ENCODE measurements at regions not wholly inside any gene's neighbourhood (a gene's known extent, or its start where the extent isn't known, plus 50 kb on each side); places are given as distances from the start of the nearest gene placed in this dataset.
"Not testable (repeated sequence)": the region's sequence is repeated elsewhere in the genome, so short reads cannot be mapped to it uniquely, and the experiment has no call there.

GRCh38 chr4:125198916-125199315 is 115.8 kb upstream of the FAT4 start:
- H3K4me3 ChIP-seq (ENCODE audit: low read length) = no peak overlapping the region
- H3K27me3 ChIP-seq (replicated peaks; ENCODE audit: insufficient read depth, low read length) = no peaks in the 10 kb centered on the region
- no peak overlapping the region for H3K27ac ChIP-seq (ENCODE audit: low read length)
- no peak overlapping the region for H3K9ac ChIP-seq (ENCODE audit: low read length)
- no peaks in the 10 kb centered on the region for H3K9me2 ChIP-seq (replicated peaks; ENCODE audit: insufficient read depth, low read length)
- H3K4me1 ChIP-seq (ENCODE audit: low read length) = no peaks in the 10 kb centered on the region
- H3K79me2 ChIP-seq (ENCODE audit: low read length) = no peaks in the 10 kb centered on the region
- no peak overlapping the region for H2AFZ ChIP-seq (ENCODE audit: low read length)
- H3K9me3 ChIP-seq (replicated peaks; ENCODE audit: insufficient read depth, low read length) = no peaks in the 10 kb centered on the region
- no peak overlapping the region for H3K4me2 ChIP-seq (ENCODE audit: low read depth, low read length)
- H4K20me1 ChIP-seq (ENCODE audit: insufficient read depth, low read length) = no peaks in the 10 kb centered on the region
- no peaks in the 10 kb centered on the region for H3K36me3 ChIP-seq (replicated peaks; ENCODE audit: insufficient read depth, low read length)
- DNase-seq = no peak
- H3F3A ChIP-seq (ENCODE audit: insufficient read depth, low read length) = no peaks in the 10 kb centered on the region
- no peak for TF ChIP-seq EZH2 (optimal IDR thresholded peaks at IDR 0.05; ENCODE audit: low read depth, low read length)
- TF ChIP-seq EZH2phosphoT487 (IDR thresholded peaks at IDR 0.05; ENCODE audit: low read length) = no peak
- no peak for TF ChIP-seq CTCF (IDR thresholded peaks at IDR 0.05; ENCODE audit: low read length)

GRCh38 chr4:125191874-125192459 is 122.8 kb upstream of the FAT4 start:
- not testable (repeated sequence) for H3K4me2 ChIP-seq (ENCODE audit: low read depth, low read length); H3K4me1 ChIP-seq (ENCODE audit: low read length); H3K27me3 ChIP-seq (replicated peaks; ENCODE audit: insufficient read depth, low read length); H3K27ac ChIP-seq (ENCODE audit: low read length); DNase-seq; H3K9me2 ChIP-seq (replicated peaks; ENCODE audit: insufficient read depth, low read length); H4K20me1 ChIP-seq (ENCODE audit: insufficient read depth, low read length); H3K9ac ChIP-seq (ENCODE audit: low read length); H2AFZ ChIP-seq (ENCODE audit: low read length); H3K36me3 ChIP-seq (replicated peaks; ENCODE audit: insufficient read depth, low read length); H3K4me3 ChIP-seq (ENCODE audit: low read length); H3F3A ChIP-seq (ENCODE audit: insufficient read depth, low read length); H3K79me2 ChIP-seq (ENCODE audit: low read length); H3K9me3 ChIP-seq (replicated peaks; ENCODE audit: insufficient read depth, low read length)

GRCh38 chr4:125191232-125191631 is 123.5 kb upstream of the FAT4 start:
- Histone ChIP-seq H3K27ac (ENCODE audit: low read length) (no peak overlapping the region), H2AFZ (ENCODE audit: low read length) (no peak overlapping the region)

More at GRCh38 chr4:125191232-125191631, 123.5 kb upstream of the FAT4 start:
- no peaks in the 10 kb centered on the region for H3K36me3 ChIP-seq (replicated peaks; ENCODE audit: insufficient read depth, low read length)
- no peak overlapping the region for H3K4me2 ChIP-seq (ENCODE audit: low read depth, low read length)
- no peaks in the 10 kb centered on the region for H3F3A ChIP-seq (ENCODE audit: insufficient read depth, low read length)
- H4K20me1 ChIP-seq (ENCODE audit: insufficient read depth, low read length) = no peaks in the 10 kb centered on the region
- H3K9me3 ChIP-seq (replicated peaks; ENCODE audit: insufficient read depth, low read length) = no peaks in the 10 kb centered on the region
- no peak for TF ChIP-seq CTCF (IDR thresholded peaks at IDR 0.05; ENCODE audit: low read length)
- H3K4me1 ChIP-seq (ENCODE audit: low read length) = no peaks in the 10 kb centered on the region
- H3K9me2 ChIP-seq (replicated peaks; ENCODE audit: insufficient read depth, low read length) = no peaks in the 10 kb centered on the region
- H3K79me2 ChIP-seq (ENCODE audit: low read length) = no peaks in the 10 kb centered on the region
- H3K4me3 ChIP-seq (ENCODE audit: low read length) = no peak overlapping the region
- H3K9ac ChIP-seq (ENCODE audit: low read length) = no peak overlapping the region
- DNase-seq = no peak
- H3K27me3 ChIP-seq (replicated peaks; ENCODE audit: insufficient read depth, low read length) = no peaks in the 10 kb centered on the region
